Psoas muscle (tissue), 7 donors: ENCODE measurements at regions not wholly inside any gene's neighbourhood (a gene's known extent, or its start where the extent isn't known, plus 50 kb on each side); places are given as distances from the start of the nearest gene placed in this dataset.
A peak's percentile ranks its signal among the peaks of the same experiment; 100 is the strongest.

Experiments
- ATAC-seq, 4 donors: fragments of 200-7000 bp; cut with Tn5 transposase; one replicate each; pipeline ENCODE4 v1.9.1; 2020; ENCODE audit warnings: moderate library complexity in 3 of 4, mild to moderate bottlenecking in 2 of 4
- DNase-seq, 2 donors: peaks; one replicate each; pipeline ENCODE4 v3.0.0-alpha.2; 2020
- H3K27ac ChIP-seq: fragments of 200-600 bp; one replicate; pipeline ENCODE4 v1.8.0; 2022
- H3K27me3 ChIP-seq, 3 donors: fragments of 200-600 bp in 1 of 3; one replicate each; pipeline versions ENCODE4 v1.6.1 to v1.8.0; 2013 to 2022; ENCODE audit warnings: low read length in 2 of 3, mild to moderate bottlenecking in 2 of 3, moderate library complexity in 1 of 3; ENCODE audit not compliant: insufficient read depth in 3 of 3
- H3K36me3 ChIP-seq, 2 donors: fragments of 200-600 bp in 1 of 2; one replicate each; pipeline versions ENCODE4 v1.6.1 to v1.8.0; 2013 to 2022; ENCODE audit warnings: low read depth in 1 of 2, mild to moderate bottlenecking in 1 of 2, moderate library complexity in 1 of 2; ENCODE audit not compliant: insufficient read depth in 1 of 2
- H3K4me1 ChIP-seq: fragments of 200-600 bp; one replicate; pipeline ENCODE4 v1.8.0; 2022
- H3K4me3 ChIP-seq: fragments of 200-600 bp; one replicate; pipeline ENCODE4 v1.8.0; 2022; ENCODE audit warnings: mild to moderate bottlenecking
- H3K9me3 ChIP-seq: fragments of 200-600 bp; one replicate; pipeline ENCODE4 v1.8.0; 2022
- WGBS, 3 donors: extraction: QIAGEN DNeasy Blood & Tissue Kit; methylation state at CpG; one replicate each; pipeline versions ENCODE4 v1.1.6 to v1.1.7; 2013; 5-methylcytosine and 5-hydroxymethylcytosine counted together
- intact Hi-C, 2 donors: fragments of 100-400 bp; cut with DNase I; formaldehyde crosslinking; loops; one replicate each; pipeline versions ENCODE4 v1.11.0 to v1.14.2; 2022
- TF ChIP-seq, protein P1 (sequence below): fragments of 200-600 bp; IDR thresholded peaks from one replicate; pipeline ENCODE4 v1.8.0; 2022; ENCODE audit warnings: antibody characterized with exemption
- donor health status: healthy with polysubstance abuse.
- donor health status: DM: no; HTN: no; CAD: no; lungs with moderate emphysema.
- donor health status: Bipolar disorder and iron deficiency.
- donor health status: healthy.
- donor health status: DM: yes; HTN: yes; CAD: no.
- donor health status: DM: no; HTN: no; CAD: no.
- donor health status: DM: yes; HTN: yes; CAD: no.

- Histone ChIP-seq H3K4me3 (no peak overlapping the region), H3K27me3 (no peaks in the 10 kb centered on the region), H3K27ac (no peak overlapping the region), H3K4me1 (peaks cover 8% of the 10 kb centered on the region), H3K36me3 (no peaks in the 10 kb centered on the region), H3K9me3 (no peaks in the 10 kb centered on the region)
- DNase-seq (no peak), ATAC-seq (no peak)
- 69 to 78% (median 73%) methylated on average over 5 of the region's 5 CpGs for WGBS, 3 donors
- intact Hi-C loops: no loop called here
- TF ChIP-seq, protein P1, sequence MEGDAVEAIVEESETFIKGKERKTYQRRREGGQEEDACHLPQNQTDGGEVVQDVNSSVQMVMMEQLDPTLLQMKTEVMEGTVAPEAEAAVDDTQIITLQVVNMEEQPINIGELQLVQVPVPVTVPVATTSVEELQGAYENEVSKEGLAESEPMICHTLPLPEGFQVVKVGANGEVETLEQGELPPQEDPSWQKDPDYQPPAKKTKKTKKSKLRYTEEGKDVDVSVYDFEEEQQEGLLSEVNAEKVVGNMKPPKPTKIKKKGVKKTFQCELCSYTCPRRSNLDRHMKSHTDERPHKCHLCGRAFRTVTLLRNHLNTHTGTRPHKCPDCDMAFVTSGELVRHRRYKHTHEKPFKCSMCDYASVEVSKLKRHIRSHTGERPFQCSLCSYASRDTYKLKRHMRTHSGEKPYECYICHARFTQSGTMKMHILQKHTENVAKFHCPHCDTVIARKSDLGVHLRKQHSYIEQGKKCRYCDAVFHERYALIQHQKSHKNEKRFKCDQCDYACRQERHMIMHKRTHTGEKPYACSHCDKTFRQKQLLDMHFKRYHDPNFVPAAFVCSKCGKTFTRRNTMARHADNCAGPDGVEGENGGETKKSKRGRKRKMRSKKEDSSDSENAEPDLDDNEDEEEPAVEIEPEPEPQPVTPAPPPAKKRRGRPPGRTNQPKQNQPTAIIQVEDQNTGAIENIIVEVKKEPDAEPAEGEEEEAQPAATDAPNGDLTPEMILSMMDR: no peak
Measured at GRCh38 chr6:79425589-79426311, 111.5 kb downstream of the LCA5 start.

DNA sequence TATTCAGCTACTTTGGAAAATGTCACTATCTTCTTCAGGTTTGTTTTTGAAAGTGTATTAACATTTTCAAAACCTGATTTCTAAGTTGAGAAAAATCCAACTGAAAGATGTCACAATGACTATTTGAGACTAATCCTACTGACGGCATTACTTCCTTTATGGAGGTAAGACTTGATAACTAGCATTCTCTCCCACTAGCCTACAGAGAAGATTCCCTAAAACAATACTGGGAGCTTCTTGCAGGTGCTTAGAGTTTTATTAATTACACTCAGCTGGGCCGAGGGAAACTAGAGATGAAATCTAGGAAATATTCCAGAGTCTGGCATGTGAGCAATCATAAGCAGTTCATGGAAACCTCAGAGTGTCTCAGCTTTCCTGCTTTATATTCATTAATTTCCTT lies 114.0 kb downstream of the LCA5 start:
- Histone ChIP-seq H3K9me3 (no peaks in the 10 kb centered on the region), H3K27me3 (no peaks in the 10 kb centered on the region), H3K36me3 (no peaks in the 10 kb centered on the region), H3K27ac (no peak overlapping the region), H3K4me3 (no peak overlapping the region), H3K4me1 (peaks cover 8% of the 10 kb centered on the region)
- DNase-seq: no peak
- TF ChIP-seq, protein P1: no peak
- no peak for ATAC-seq
- intact Hi-C loops: no loop called here
- 27 to 29% (median 29%) methylated on average over 2 of the region's 2 CpGs for WGBS, 3 donors

GRCh38 chr6:79422666-79423065 lies 114.6 kb downstream of the LCA5 start:
- DNase-seq (no peak), ATAC-seq (no peak)
- H3K9me3 ChIP-seq: no peaks in the 10 kb centered on the region
- no peak overlapping the region for H3K27ac ChIP-seq
- no peaks in the 10 kb centered on the region for H3K27me3 ChIP-seq
- 65 to 75% (median 65%) methylated on average over 1 of the region's 1 CpG for WGBS, 3 donors
- H3K36me3 ChIP-seq: no peaks in the 10 kb centered on the region
- intact Hi-C loops: no loop called here
- TF ChIP-seq, protein P1: no peak
- no peak overlapping the region for H3K4me3 ChIP-seq
- H3K4me1 ChIP-seq: peaks cover 8% of the 10 kb centered on the region

- H3K36me3 ChIP-seq: no peaks in the 10 kb centered on the region
- H3K27me3 ChIP-seq: no peaks in the 10 kb centered on the region
- TF ChIP-seq, protein P1: no peak
- H3K4me1 ChIP-seq: peaks cover 8% of the 10 kb centered on the region
- H3K4me3 ChIP-seq: no peak overlapping the region
- peak in 1 of 4 donors; percentile 42 for ATAC-seq
- 19 to 26% (median 22%) methylated on average over 5 of the region's 5 CpGs for WGBS, 3 donors
- no peaks in the 10 kb centered on the region for H3K9me3 ChIP-seq
- no peak for DNase-seq
- intact Hi-C loops: no loop called here
- no peak overlapping the region for H3K27ac ChIP-seq
Measured at GRCh38 chr6:79421707-79422484, 115.3 kb downstream of the LCA5 start.
